ENCODE measurements at regions not wholly inside any gene's neighbourhood (a gene's known extent, or its start where the extent isn't known, plus 50 kb on each side); places are given as distances from the start of the nearest gene placed in this dataset.

DNA sequence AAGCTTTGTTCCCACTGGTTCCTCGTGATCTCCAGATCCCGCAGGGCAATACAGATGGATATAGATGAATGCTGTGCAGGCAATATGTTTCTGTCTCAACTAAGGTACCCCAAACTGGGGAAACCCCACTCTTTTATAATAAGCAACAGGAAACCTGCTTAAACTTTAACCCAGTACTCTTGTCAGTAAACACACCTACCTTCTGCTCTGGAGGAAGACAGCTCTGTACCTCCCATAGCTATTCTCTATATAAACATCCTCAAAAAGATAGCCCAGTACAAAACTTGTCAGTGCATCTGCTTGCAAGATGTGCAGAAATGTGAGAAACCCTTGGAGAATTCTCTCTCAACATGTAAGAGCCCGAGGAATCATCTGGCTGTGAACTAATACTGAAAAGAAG lies 583.6 kb downstream of the OLFM4 start:
- no peak overlapping the region for H3K4me3 Mint-ChIP-seq

GRCh38 chr13:53622456-53622855 lies 593.8 kb downstream of the OLFM4 start:
- Mint-ChIP-seq H3K36me3 (no peaks in the 10 kb centered on the region), H3K4me1 (ENCODE audit: unreplicated experiment) (no peaks in the 10 kb centered on the region), H3K4me3 (no peak overlapping the region), H3K27ac (no peak overlapping the region), H3K27me3 (no peaks in the 10 kb centered on the region), H3K9me3 (no peaks in the 10 kb centered on the region)
- no peak for DNase-seq (ENCODE audit: extremely low spot score, unreplicated experiment)
- TF ChIP-seq CTCF (conservative IDR thresholded peaks at IDR 0.05): no peak

More for the DNA sequence above, 583.6 kb downstream of the OLFM4 start:
- H3K36me3 Mint-ChIP-seq: no peaks in the 10 kb centered on the region
- TF ChIP-seq CTCF (conservative IDR thresholded peaks at IDR 0.05): no peak
- H3K27me3 Mint-ChIP-seq: no peaks in the 10 kb centered on the region
- H3K27ac Mint-ChIP-seq: no peak overlapping the region
- DNase-seq (ENCODE audit: extremely low spot score, unreplicated experiment): no peak
- H3K9me3 Mint-ChIP-seq: no peaks in the 10 kb centered on the region
- H3K4me1 Mint-ChIP-seq (ENCODE audit: unreplicated experiment): peaks cover 13% of the 10 kb centered on the region

GRCh38 chr13:53623146-53623545 lies 594.5 kb downstream of the OLFM4 start:
- Mint-ChIP-seq H3K27ac (no peak overlapping the region), H3K4me3 (no peak overlapping the region), H3K9me3 (no peaks in the 10 kb centered on the region), H3K4me1 (ENCODE audit: unreplicated experiment) (no peaks in the 10 kb centered on the region), H3K27me3 (no peaks in the 10 kb centered on the region), H3K36me3 (no peaks in the 10 kb centered on the region)
- no peak for TF ChIP-seq CTCF (conservative IDR thresholded peaks at IDR 0.05)
- no peak for DNase-seq (ENCODE audit: extremely low spot score, unreplicated experiment)

- Mint-ChIP-seq H3K9me3 (no peaks in the 10 kb centered on the region), H3K27me3 (no peaks in the 10 kb centered on the region), H3K4me1 (ENCODE audit: unreplicated experiment) (no peaks in the 10 kb centered on the region), H3K27ac (no peak overlapping the region), H3K4me3 (no peak overlapping the region), H3K36me3 (no peaks in the 10 kb centered on the region)
- DNase-seq (ENCODE audit: extremely low spot score, unreplicated experiment): no peak
- no peak for TF ChIP-seq CTCF (conservative IDR thresholded peaks at IDR 0.05)
Measured at GRCh38 chr13:53631511-53631910, 602.9 kb downstream of the OLFM4 start.

- no peak overlapping the region for H3K27ac Mint-ChIP-seq
- DNase-seq (ENCODE audit: extremely low spot score, unreplicated experiment): no peak
- H3K27me3 Mint-ChIP-seq: no peaks in the 10 kb centered on the region
- H3K9me3 Mint-ChIP-seq: peaks cover 3% of the 10 kb centered on the region
- H3K4me1 Mint-ChIP-seq (ENCODE audit: unreplicated experiment): peaks cover 15% of the 10 kb centered on the region
- H3K4me3 Mint-ChIP-seq: no peak overlapping the region
- no peaks in the 10 kb centered on the region for H3K36me3 Mint-ChIP-seq
- no peak for TF ChIP-seq CTCF (conservative IDR thresholded peaks at IDR 0.05)
Measured at GRCh38 chr13:53638040-53638439, 609.4 kb downstream of the OLFM4 start.

DNA sequence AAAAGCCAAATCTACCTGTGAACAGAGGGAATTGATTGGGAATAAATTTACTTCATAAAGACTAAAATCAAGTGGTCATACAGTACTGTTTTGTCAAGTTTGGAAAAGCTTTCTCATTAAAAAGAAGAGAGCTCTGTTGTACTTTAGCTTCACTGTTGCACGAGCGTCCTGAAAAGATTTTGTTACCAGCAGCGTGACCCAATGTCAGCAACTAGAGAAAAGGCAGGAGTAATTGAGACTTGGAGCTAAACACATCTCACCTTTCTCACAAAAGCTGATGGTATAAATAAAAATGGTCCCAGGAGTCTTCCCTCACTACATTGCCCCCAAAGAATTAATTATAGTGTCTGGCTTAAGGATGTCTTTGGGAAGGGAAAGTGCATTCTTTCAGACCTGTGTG lies 613.7 kb downstream of the OLFM4 start:
- no peak for TF ChIP-seq CTCF (conservative IDR thresholded peaks at IDR 0.05)

More for the DNA sequence above, 613.7 kb downstream of the OLFM4 start:
- peaks cover 9% of the 10 kb centered on the region for H3K4me1 Mint-ChIP-seq (ENCODE audit: unreplicated experiment)
- H3K36me3 Mint-ChIP-seq: no peaks in the 10 kb centered on the region
- no peak for DNase-seq (ENCODE audit: extremely low spot score, unreplicated experiment)
- H3K4me3 Mint-ChIP-seq: no peak overlapping the region
- H3K9me3 Mint-ChIP-seq: peaks cover 3% of the 10 kb centered on the region
- H3K27me3 Mint-ChIP-seq: no peaks in the 10 kb centered on the region
- no peak overlapping the region for H3K27ac Mint-ChIP-seq
